NK-92 treated with Interleukin-12 subunit alpha and Interleukin-12 subunit beta, amount 100 ng/mL, for 24 hours (cell line): ENCODE measurements at regions not wholly inside any gene's neighbourhood (a gene's known extent, or its start where the extent isn't known, plus 50 kb on each side); places are given as distances from the start of the nearest gene placed in this dataset.
"Not testable (repeated sequence)": the region's sequence is repeated elsewhere in the genome, so short reads cannot be mapped to it uniquely, and the experiment has no call there.

Source experiments
- DNase-seq: peaks from one replicate; lab custom pipeline; 2025; lab: John Stamatoyannopoulos, UW

DNA sequence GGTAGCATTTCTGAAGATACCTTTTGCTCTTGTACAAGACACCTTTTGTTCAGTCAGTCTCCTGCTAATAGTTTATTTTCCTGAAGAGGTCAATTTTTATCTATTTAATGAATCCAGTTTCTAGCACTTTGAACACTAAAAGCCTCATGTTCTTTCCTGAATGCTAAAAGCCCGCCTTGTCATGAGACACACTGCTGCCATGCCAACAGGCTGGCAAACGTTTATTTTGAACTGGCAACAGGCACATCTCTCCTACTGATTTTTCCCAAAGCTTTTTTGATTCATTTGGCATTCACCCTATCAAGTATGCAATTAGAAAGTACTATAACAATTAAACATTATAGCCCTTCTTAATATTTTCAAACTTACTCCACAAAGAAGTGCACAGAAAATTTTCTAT is 421.2 kb upstream of the EYS start:
- DNase-seq: no peak

DNA sequence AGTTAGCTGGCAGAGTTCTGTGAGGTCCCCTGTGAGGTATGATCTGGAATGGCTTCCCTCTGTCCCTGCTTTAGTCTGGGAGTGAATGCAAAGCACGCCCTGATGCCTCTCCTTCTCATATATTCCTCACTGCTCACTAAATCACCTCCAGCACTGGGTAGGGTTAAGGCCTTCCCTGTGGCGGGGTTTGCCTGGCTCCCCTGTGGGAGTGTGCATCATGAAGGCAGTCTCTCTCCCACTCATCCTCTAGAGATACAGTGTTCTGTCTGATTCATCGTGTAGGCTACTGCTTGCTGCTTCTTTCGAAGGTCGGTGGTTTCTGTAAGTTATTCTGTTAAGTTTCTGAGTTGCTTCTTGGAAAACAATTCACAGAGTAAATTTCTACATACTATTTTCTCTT is 420.0 kb upstream of the EYS start:
- DNase-seq: no peak

DNA sequence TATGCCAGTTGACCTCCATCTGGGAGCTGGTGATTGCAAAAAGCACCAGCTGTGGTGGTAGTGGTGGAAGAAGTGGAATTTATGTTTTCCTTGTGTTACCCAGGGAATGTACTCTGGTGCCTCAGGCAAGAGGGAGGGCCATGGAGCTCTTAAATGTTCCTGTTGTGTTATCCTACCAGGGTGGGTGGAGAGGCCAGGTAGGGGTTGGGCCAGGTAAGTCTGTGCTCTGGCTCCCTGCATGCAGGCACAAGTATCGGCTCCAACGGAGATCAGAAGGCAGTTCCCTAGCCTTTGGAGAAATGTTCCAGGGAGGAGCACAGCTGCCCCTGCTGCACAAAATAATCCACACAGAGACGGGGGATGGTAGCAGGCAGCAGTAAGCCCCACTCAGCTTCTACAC is 419.3 kb upstream of the EYS start:
- no peak for DNase-seq

DNA sequence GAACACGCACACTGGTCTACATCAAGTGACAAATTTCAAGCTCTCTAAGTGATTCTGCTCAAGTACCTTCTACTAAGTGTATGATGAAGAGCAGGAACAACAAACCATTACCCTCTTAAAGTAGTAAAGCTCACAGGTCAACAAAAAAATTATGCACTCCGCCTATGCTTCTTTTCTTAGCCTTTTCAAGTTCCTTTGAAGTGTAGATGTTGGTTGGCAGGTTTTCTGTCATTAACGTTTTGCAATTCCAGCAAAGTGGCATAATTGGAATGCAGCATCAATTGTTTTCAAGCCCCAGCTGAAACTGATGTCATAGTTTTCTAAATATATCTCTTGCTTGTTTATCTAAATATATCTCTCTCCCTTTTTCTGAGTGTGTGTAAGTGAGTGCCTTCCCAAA is 396.9 kb upstream of the EYS start:
- DNase-seq: no peak

GRCh38 chr6:66103354-66103753 is 396.3 kb upstream of the EYS start:
- no peak for DNase-seq

DNA sequence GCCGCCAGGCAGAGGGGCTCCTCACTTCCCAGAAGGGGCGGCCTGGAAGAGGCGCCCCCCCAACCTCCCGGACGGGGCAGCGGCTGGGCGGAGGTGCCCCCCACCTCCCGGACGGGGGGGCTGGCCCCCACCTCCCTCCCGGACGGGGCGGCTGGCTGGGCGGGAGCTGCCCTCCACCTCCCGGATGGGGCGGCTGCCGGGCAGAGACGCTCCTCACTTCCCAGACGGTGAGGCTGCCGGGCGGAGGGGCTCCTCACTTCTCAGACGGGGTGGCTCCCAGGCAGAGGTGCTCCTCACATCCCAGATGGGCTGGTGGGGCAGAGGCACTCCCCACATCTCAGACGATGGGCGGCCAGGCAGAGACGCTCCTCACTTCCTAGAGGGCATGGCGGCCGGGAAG is 389.7 kb upstream of the EYS start:
- no peak for DNase-seq

GRCh38 chr6:66094615-66095014 is 387.6 kb upstream of the EYS start:
- no peak for DNase-seq

DNA sequence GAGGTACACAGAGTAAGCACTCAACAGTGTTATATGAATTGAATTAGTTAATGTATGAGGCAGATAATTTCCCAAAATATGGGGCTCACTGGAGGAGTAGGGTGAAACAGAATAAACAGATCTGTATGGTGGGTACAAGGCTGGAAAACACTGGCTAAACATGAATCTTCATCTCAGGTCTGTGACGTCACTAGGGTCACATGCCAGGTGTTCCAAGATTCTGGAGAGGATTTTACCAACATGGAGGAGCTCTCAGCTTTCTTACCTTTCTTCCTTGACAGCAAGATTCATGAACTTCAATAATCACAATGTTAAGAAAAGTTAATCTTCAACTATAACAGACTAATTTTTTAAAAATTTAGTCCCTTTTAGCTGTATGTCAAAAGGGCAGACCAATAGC is 385.3 kb upstream of the EYS start:
- DNase-seq: not testable (repeated sequence)

DNA sequence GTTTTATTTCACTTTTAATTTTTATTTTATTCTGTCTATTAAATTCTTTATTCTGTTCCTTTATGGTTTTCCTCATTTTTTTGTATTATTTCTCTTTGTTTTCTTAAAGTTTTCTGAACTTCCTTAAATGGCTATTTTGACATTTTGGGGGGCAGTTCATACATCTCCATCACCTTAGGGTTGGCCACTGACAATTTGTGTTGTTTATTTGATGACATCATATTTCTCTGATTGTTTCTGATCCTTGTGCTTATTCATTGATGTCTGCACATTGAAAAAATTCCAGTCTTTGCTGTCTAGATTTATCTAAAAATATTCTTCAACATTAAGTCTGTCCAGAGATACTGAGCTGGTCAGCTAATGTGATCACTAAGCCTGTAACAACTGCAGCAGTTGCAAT is 379.5 kb upstream of the EYS start:
- DNase-seq: no peak

DNA sequence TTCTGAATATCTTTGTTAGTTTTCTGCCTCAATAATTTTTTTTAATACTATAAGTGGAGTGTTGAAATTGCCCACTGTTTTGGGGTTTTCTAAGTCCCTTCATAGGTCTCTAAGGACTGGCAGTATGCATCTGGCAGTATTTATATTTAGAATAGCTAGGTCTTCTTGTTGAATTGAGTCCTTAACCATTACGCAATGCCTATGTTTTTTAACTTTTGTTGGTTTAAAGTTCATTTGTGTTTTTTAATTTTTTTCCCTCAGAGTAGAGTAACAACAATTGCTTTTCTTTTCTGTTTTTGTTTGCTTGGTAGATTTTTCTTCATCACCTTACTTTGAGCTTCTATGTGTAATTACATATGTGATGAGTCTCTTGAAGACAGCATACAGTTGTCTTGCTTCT is 375.9 kb upstream of the EYS start:
- no peak for DNase-seq

DNA sequence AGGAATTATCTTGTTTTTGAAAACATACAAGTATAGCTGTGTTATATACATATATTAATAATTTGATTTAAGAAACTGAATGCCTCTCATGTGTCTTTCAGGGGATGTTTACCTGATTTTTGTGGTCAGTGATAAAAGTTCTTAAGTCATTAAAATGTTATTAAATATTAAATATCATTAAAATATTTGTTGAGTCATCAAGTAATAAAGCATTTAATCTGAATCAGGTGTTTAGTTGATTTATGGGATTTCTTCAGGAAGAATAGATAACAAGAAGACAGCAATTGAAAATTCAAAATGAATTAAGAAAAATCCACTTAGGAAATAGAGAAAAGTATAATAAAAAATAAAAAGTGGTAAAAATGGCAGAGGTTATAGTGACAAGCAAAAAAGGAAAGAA is 361.9 kb upstream of the EYS start:
- DNase-seq: no peak

- no peak for DNase-seq
Measured at GRCh38 chr6:66068033-66068432, 361.0 kb upstream of the EYS start.

DNA sequence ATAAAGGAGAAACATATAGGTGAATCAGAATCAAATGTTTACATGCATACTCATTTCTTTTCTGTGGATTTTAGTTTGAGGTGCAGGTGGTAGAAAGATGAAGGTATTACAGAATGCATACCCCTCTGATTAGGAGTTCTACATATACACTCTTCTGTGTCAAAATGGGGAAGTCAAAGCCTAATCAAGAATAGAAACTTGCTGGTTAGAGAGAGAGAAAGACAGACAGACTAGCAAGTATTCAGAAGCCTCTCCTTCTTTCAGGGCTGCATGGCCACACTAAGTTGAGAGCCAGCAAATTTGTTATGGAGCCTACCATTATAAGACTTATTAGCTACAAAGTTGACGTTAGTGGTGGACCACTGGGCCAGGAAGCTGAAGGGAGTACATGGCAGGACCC is 358.3 kb upstream of the EYS start:
- no peak for DNase-seq

DNA sequence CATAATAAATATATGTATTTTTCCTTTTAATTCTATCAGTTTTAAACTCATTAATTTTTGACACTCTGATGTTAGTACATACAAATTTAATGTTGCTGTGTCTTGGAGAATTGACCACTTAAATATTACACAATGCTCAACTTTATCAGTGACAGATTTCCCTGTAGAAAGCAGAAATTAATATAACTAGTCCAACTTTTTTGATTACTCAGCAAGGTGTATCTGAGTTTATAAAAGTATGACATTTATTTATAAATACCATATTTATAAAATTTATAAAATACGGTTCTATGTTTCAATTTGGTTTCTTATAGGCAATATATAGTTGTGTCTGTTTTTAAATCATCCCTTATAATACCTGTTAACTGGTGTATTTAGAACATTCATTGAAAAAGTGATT is 350.0 kb upstream of the EYS start:
- DNase-seq: no peak

DNA sequence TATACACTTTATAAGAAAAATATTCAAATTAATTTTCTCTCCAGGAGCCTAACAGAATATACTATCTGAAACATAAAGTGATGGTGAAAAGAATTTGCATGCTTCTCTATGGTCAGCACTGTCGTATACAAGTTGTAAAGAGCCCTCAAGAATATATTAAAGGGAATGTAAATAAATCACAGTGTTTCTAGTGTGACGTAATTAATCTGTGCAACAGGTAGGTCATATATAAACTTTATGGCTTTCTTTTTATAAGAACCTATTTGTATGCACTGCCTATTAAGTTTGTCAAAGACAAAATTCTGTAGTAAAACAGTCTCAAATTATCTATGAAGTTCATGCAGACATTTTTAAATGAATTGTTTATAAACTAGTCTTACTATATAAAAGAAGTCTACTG is 347.9 kb upstream of the EYS start:
- DNase-seq: no peak

GRCh38 chr6:66051812-66052211 is 344.8 kb upstream of the EYS start:
- DNase-seq: no peak

- no peak for DNase-seq
Measured at GRCh38 chr6:66048684-66049474, 341.9 kb upstream of the EYS start.

DNA sequence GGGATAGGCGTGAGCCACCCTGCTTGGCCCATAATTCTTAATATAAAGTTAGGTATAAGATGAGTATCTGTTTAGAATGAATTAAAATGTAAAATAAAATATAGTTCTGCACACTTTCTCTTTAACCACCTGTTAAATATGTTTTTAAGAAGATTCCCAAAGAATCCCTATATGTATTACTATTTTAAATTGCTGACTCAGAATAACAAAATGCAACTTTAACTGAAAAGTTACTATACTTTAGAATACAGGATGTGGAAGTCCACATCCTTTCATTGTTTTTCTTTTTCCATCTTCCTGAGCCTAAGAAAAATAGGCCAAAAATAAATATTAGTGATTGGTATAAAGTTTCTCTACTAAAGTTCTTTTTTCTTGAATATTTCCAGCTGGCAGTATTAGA is 325.6 kb upstream of the EYS start:
- no peak for DNase-seq

DNA sequence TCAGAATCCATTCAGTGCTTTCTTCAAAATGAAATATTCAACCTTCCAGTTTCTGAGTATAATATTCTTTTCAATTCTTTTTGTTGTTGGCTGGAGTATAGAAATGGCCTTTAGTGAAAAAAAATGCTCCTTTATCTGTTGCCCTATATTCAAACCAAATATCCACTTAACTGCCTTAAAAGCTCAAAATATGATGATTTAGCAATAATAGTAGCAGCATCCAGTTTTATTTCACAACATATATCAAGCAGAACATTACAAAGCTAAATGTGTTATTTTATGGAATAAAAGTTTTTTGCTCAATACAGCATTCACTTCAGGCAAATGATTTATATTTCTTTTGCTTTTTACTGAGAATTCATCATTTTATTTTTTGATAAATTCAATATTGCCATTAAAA is 322.4 kb upstream of the EYS start:
- no peak for DNase-seq

- DNase-seq: no peak
Measured at GRCh38 chr6:65999288-65999791, 292.3 kb upstream of the EYS start.

DNA sequence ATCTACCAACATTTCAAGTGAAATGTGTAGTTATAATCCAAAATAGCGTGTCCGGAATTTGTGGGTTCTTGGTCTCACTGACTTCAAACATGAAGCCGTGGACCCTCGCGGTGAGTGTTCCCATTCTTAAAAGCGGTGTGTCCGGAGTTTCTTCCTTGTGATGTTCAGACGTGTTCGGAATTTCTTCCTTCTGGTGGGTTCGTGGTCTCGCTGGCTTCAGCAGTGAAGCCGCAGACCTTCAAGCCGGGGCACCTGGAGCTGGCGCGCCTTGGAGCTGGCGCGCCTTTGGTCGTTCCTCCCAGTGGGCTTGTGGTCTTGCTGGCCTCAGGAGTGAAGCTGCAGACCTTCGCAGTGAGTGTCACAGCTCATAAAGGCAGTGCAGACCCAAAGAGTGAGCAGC is 291.5 kb upstream of the EYS start:
- no peak for DNase-seq

DNA sequence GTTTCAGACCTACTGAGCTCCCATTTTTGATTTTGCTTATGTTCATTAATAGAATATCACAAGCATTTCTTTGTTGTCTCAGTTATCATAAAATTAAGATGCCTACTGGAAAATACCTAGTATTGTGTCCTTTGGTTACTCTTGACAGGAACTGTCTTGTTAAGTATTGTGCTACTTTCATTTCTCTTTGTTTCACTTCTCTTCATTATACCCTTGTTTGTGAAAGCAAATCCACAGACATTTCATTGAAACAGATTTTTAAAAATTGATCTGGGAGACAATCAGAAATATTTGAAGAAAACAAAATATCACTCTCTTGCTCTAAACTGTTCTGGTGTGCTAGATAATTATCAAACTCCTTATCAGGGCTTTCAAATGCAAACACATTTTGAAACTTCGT is 290.5 kb upstream of the EYS start:
- DNase-seq: no peak

DNA sequence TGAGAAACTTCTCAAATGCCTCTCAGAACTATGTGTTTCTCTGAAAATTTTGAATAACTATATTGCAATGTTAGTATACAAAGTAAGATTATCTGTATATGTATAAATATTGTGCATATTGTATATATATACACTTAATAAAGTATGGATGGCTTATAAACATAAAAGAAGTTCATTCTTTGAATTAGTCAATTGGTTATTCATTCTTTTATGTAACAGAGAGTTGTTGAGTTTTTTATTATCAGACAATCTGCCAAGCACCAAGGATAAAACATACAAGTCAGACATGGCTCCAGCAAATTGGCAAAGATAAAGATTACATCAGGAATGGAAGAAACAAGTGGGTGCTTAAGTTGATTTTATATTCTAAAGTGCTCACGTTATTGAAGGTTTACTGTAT is 289.1 kb upstream of the EYS start:
- no peak for DNase-seq

DNA sequence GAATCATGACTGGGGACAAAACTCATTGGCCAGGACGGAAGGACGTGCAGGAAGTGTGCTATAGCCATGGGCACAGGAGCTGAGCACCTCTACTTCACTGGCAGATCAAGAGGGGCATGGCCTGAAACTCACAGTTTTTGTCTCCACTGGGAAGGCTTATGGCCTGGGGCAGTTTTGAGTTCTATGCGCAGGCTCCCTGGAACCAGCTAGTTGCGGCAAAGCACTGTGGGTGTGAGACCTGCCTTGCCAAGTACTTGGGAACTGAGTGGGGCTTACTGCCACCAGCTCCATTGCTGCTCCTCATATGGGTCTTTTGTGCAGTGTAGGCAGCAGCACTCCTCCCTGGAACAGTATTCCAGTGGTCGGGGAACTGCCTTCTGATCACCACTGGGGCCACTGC is 282.6 kb upstream of the EYS start:
- DNase-seq: no peak
